ENCODE measurements at regions not wholly inside any gene's neighbourhood (a gene's known extent, or its start where the extent isn't known, plus 50 kb on each side); places are given as distances from the start of the nearest gene placed in this dataset.

DNA sequence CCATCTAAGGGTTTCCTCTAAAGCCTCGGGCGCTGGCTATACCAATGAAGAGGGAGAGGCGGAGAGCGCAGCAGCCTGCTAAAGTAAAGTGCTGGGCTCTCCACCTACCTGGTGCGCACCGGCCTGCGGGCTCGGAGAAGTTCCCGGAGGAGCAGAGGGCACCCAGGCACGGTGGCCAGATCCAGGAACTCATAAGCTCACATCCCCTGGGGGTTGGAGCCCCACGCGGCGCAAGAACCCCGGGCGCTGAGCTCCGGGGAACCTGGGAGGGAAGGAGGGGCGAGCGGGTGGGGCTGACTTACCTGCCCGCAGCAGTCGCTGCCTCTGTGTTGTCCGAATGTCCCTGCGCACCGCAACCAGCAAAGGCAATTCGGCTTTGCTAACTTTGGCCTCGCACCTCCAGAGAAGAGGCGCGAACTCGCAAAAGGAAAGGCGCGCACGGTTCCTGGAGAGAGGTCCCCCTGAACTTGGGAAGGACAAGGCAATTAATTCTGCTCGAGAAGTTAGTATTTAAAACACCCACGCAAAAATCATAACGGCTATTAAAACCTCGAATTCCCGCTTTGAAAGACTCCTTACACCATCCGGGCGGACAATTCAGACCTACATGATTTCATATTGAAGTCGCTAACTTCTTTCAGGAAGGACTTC lies 127.6 kb upstream of the C11orf58 start:
- H4K20me1 ChIP-seq (ENCODE audit: insufficient read depth, low read length): no peaks in the 10 kb centered on the region
- TF ChIP-seq, protein P1, sequence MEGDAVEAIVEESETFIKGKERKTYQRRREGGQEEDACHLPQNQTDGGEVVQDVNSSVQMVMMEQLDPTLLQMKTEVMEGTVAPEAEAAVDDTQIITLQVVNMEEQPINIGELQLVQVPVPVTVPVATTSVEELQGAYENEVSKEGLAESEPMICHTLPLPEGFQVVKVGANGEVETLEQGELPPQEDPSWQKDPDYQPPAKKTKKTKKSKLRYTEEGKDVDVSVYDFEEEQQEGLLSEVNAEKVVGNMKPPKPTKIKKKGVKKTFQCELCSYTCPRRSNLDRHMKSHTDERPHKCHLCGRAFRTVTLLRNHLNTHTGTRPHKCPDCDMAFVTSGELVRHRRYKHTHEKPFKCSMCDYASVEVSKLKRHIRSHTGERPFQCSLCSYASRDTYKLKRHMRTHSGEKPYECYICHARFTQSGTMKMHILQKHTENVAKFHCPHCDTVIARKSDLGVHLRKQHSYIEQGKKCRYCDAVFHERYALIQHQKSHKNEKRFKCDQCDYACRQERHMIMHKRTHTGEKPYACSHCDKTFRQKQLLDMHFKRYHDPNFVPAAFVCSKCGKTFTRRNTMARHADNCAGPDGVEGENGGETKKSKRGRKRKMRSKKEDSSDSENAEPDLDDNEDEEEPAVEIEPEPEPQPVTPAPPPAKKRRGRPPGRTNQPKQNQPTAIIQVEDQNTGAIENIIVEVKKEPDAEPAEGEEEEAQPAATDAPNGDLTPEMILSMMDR (IDR thresholded peaks at IDR 0.05; ENCODE audit: low read depth, low read length): no peak
- no peak for TF ChIP-seq EZH2phosphoT487 (IDR thresholded peaks at IDR 0.05; ENCODE audit: low read depth)
- no peaks in the 10 kb centered on the region for H3K27me3 ChIP-seq (ENCODE audit: low read depth, low read length)

GRCh38 chr11:16610213-16610737 lies 128.2 kb upstream of the C11orf58 start:
- TF ChIP-seq, protein P1 (IDR thresholded peaks at IDR 0.05; ENCODE audit: low read depth, low read length): no peak
- TF ChIP-seq EZH2phosphoT487 (IDR thresholded peaks at IDR 0.05; ENCODE audit: low read depth): no peak
- no peak overlapping the region for H3K9ac ChIP-seq (ENCODE audit: low read length)
- H3K4me3 ChIP-seq (ENCODE audit: low read length): no peak overlapping the region
- no peak overlapping the region for H3K4me2 ChIP-seq (ENCODE audit: low read length)
- H3K4me1 ChIP-seq (ENCODE audit: low read length): peaks cover 8% of the 10 kb centered on the region
- no peaks in the 10 kb centered on the region for H3K27me3 ChIP-seq (ENCODE audit: low read depth, low read length)
- H3K36me3 ChIP-seq (replicated peaks; ENCODE audit: low read depth, low read length): no peaks in the 10 kb centered on the region
- H4K20me1 ChIP-seq (ENCODE audit: insufficient read depth, low read length): no peaks in the 10 kb centered on the region
- H3K79me2 ChIP-seq (ENCODE audit: low read length): no peaks in the 10 kb centered on the region
- no peaks in the 10 kb centered on the region for H3K9me3 ChIP-seq (ENCODE audit: insufficient read depth, low read length)
- no peak overlapping the region for H2AFZ ChIP-seq (ENCODE audit: low read depth, low read length)
- H3K27ac ChIP-seq (ENCODE audit: low read length): no peak overlapping the region

More for the DNA sequence above, 127.6 kb upstream of the C11orf58 start:
- no peak overlapping the region for H3K9ac ChIP-seq (ENCODE audit: low read length)
- H3K27ac ChIP-seq (ENCODE audit: low read length): no peak overlapping the region
- no peak overlapping the region for H3K4me2 ChIP-seq (ENCODE audit: low read length)
- no peaks in the 10 kb centered on the region for H3K9me3 ChIP-seq (ENCODE audit: insufficient read depth, low read length)
- H3K4me3 ChIP-seq (ENCODE audit: low read length): no peak overlapping the region
- H3K4me1 ChIP-seq (ENCODE audit: low read length): peaks cover 8% of the 10 kb centered on the region
- no peak overlapping the region for H2AFZ ChIP-seq (ENCODE audit: low read depth, low read length)
- no peaks in the 10 kb centered on the region for H3K79me2 ChIP-seq (ENCODE audit: low read length)
- H3K36me3 ChIP-seq (replicated peaks; ENCODE audit: low read depth, low read length): no peaks in the 10 kb centered on the region

DNA sequence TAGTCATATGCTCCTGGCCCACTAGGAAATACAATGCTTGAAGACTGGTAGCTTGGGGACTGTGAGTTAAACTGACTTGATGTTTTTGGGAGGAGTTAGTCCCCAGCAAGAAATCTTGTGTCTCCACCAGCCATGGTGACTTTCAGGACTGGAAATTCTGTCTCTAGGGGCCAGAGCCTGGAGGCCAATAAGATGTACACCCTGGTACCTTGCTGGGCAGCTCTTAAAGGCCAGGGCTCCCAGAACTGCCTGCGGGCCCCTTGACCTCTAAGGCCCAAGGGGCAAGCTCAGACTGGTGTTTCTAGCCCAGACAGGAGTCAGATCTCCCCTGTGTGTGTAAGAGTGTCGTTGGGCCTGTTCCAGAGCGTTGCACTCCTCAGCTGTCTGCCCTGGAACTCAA lies 128.7 kb upstream of the C11orf58 start:
- Histone ChIP-seq H3K79me2 (ENCODE audit: low read length) (no peaks in the 10 kb centered on the region), H2AFZ (ENCODE audit: low read depth, low read length) (no peak overlapping the region), H3K9ac (ENCODE audit: low read length) (no peak overlapping the region), H3K4me2 (ENCODE audit: low read length) (no peak overlapping the region), H3K4me3 (ENCODE audit: low read length) (no peak overlapping the region), H3K36me3 (replicated peaks; ENCODE audit: low read depth, low read length) (no peaks in the 10 kb centered on the region), H3K27ac (ENCODE audit: low read length) (no peak overlapping the region), H4K20me1 (ENCODE audit: insufficient read depth, low read length) (no peaks in the 10 kb centered on the region), H3K4me1 (ENCODE audit: low read length) (peaks cover 8% of the 10 kb centered on the region), H3K9me3 (ENCODE audit: insufficient read depth, low read length) (no peaks in the 10 kb centered on the region), H3K27me3 (ENCODE audit: low read depth, low read length) (no peaks in the 10 kb centered on the region)
- TF ChIP-seq EZH2phosphoT487 (IDR thresholded peaks at IDR 0.05; ENCODE audit: low read depth): no peak
- TF ChIP-seq, protein P1 (IDR thresholded peaks at IDR 0.05; ENCODE audit: low read depth, low read length): no peak

- H3K9ac ChIP-seq (ENCODE audit: low read length): no peak overlapping the region
- no peak overlapping the region for H2AFZ ChIP-seq (ENCODE audit: low read depth, low read length)
- no peaks in the 10 kb centered on the region for H3K27me3 ChIP-seq (ENCODE audit: low read depth, low read length)
Observed at GRCh38 chr11:16607675-16608644, 130.5 kb upstream of the C11orf58 start.

More at GRCh38 chr11:16607675-16608644, 130.5 kb upstream of the C11orf58 start:
- Histone ChIP-seq H3K4me3 (ENCODE audit: low read length) (no peak overlapping the region), H3K79me2 (ENCODE audit: low read length) (no peaks in the 10 kb centered on the region), H3K4me2 (ENCODE audit: low read length) (no peak overlapping the region), H4K20me1 (ENCODE audit: insufficient read depth, low read length) (no peaks in the 10 kb centered on the region), H3K4me1 (ENCODE audit: low read length) (peaks cover 4% of the 10 kb centered on the region), H3K9me3 (ENCODE audit: insufficient read depth, low read length) (no peaks in the 10 kb centered on the region), H3K36me3 (replicated peaks; ENCODE audit: low read depth, low read length) (no peaks in the 10 kb centered on the region), H3K27ac (ENCODE audit: low read length) (no peak overlapping the region)
- TF ChIP-seq EZH2phosphoT487 (IDR thresholded peaks at IDR 0.05; ENCODE audit: low read depth): no peak
- TF ChIP-seq, protein P1 (IDR thresholded peaks at IDR 0.05; ENCODE audit: low read depth, low read length): no peak
